ENCODE measurements at regions not wholly inside any gene's neighbourhood (a gene's known extent, or its start where the extent isn't known, plus 50 kb on each side); places are given as distances from the start of the nearest gene placed in this dataset.

- TF ChIP-seq ZBTB7A (IDR thresholded peaks at IDR 0.05; ENCODE audit: low read depth) (no peak), NFIC (IDR thresholded peaks at IDR 0.05) (no peak), TEAD4 (IDR thresholded peaks at IDR 0.05) (no peak), CEBPB (IDR thresholded peaks at IDR 0.05) (no peak), MAX (IDR thresholded peaks at IDR 0.05) (no peak)
These were observed 1015.0 kb upstream of the TENM4 start for GRCh38 chr11:80455818-80456217.

DNA sequence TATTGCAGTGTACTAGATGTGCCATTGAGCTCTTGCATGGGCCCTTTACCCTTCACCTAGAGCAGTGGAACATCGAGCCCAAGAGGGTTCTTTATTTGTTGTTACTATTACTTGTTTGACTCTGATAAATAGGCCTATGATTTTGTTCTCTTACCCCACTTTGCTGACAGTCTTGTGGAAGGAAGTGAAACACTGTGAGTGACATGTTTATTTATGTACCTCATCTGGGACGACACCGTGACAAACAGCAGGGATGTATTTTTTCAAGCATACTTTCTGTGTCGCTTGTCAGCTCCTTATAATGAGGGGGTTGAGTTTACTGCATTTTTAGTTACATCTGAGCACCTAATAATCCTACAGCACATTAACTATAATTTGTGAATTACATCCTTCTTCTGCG, 1010.3 kb upstream of the TENM4 start:
- no peak for TF ChIP-seq EP300 (IDR thresholded peaks at IDR 0.05; ENCODE audit: borderline replicate concordance)
- TF ChIP-seq USF1 (IDR thresholded peaks at IDR 0.05) = no peak
- no peak for TF ChIP-seq NFIC (IDR thresholded peaks at IDR 0.05)
- TF ChIP-seq YY1 (IDR thresholded peaks at IDR 0.05; ENCODE audit: low read depth) = no peak
- TF ChIP-seq TEAD4 (IDR thresholded peaks at IDR 0.05) = no peak
- no peak for TF ChIP-seq TAF1 (IDR thresholded peaks at IDR 0.05; ENCODE audit: low read depth)
- no peak for TF ChIP-seq MAX (IDR thresholded peaks at IDR 0.05)
- no peak for TF ChIP-seq TCF12 (IDR thresholded peaks at IDR 0.05; ENCODE audit: low read depth)
- no peak for TF ChIP-seq CREB1 (IDR thresholded peaks at IDR 0.05; ENCODE audit: low read depth)
- no peak for TF ChIP-seq EGR1 (IDR thresholded peaks at IDR 0.05)
- TF ChIP-seq, protein P1, sequence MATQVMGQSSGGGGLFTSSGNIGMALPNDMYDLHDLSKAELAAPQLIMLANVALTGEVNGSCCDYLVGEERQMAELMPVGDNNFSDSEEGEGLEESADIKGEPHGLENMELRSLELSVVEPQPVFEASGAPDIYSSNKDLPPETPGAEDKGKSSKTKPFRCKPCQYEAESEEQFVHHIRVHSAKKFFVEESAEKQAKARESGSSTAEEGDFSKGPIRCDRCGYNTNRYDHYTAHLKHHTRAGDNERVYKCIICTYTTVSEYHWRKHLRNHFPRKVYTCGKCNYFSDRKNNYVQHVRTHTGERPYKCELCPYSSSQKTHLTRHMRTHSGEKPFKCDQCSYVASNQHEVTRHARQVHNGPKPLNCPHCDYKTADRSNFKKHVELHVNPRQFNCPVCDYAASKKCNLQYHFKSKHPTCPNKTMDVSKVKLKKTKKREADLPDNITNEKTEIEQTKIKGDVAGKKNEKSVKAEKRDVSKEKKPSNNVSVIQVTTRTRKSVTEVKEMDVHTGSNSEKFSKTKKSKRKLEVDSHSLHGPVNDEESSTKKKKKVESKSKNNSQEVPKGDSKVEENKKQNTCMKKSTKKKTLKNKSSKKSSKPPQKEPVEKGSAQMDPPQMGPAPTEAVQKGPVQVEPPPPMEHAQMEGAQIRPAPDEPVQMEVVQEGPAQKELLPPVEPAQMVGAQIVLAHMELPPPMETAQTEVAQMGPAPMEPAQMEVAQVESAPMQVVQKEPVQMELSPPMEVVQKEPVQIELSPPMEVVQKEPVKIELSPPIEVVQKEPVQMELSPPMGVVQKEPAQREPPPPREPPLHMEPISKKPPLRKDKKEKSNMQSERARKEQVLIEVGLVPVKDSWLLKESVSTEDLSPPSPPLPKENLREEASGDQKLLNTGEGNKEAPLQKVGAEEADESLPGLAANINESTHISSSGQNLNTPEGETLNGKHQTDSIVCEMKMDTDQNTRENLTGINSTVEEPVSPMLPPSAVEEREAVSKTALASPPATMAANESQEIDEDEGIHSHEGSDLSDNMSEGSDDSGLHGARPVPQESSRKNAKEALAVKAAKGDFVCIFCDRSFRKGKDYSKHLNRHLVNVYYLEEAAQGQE (IDR thresholded peaks at IDR 0.05; ENCODE audit: low read depth) = no peak
- TF ChIP-seq RAD21 (IDR thresholded peaks at IDR 0.05; ENCODE audit: low read depth) = no peak
- TF ChIP-seq ZBTB7A (IDR thresholded peaks at IDR 0.05; ENCODE audit: low read depth) = no peak
- TF ChIP-seq CEBPB (IDR thresholded peaks at IDR 0.05) = no peak
- no peak for TF ChIP-seq FOXM1 (IDR thresholded peaks at IDR 0.05; ENCODE audit: borderline replicate concordance, low read depth)

- TF ChIP-seq RAD21 (IDR thresholded peaks at IDR 0.05; ENCODE audit: low read depth) (no peak), YY1 (IDR thresholded peaks at IDR 0.05; ENCODE audit: low read depth) (no peak), EGR1 (IDR thresholded peaks at IDR 0.05) (no peak), TCF12 (IDR thresholded peaks at IDR 0.05; ENCODE audit: low read depth) (no peak), ZBTB7A (IDR thresholded peaks at IDR 0.05; ENCODE audit: low read depth) (no peak), NFIC (IDR thresholded peaks at IDR 0.05) (no peak), TEAD4 (IDR thresholded peaks at IDR 0.05) (no peak), CEBPB (IDR thresholded peaks at IDR 0.05) (no peak), EP300 (IDR thresholded peaks at IDR 0.05; ENCODE audit: borderline replicate concordance) (no peak)
- TF ChIP-seq, protein P1 (IDR thresholded peaks at IDR 0.05; ENCODE audit: low read depth) = no peak
These were observed 1007.9 kb upstream of the TENM4 start for GRCh38 chr11:80448709-80449108.

GRCh38 chr11:80443177-80443576, 1002.3 kb upstream of the TENM4 start:
- no peak for TF ChIP-seq MAX (IDR thresholded peaks at IDR 0.05)
- no peak for TF ChIP-seq FOXM1 (IDR thresholded peaks at IDR 0.05; ENCODE audit: borderline replicate concordance, low read depth)
- TF ChIP-seq NFIC (IDR thresholded peaks at IDR 0.05) = no peak
- TF ChIP-seq, protein P1 (IDR thresholded peaks at IDR 0.05; ENCODE audit: low read depth) = no peak
- TF ChIP-seq USF1 (IDR thresholded peaks at IDR 0.05) = no peak
- TF ChIP-seq EGR1 (IDR thresholded peaks at IDR 0.05) = no peak
- TF ChIP-seq EP300 (IDR thresholded peaks at IDR 0.05; ENCODE audit: borderline replicate concordance) = no peak
- TF ChIP-seq YY1 (IDR thresholded peaks at IDR 0.05; ENCODE audit: low read depth) = no peak
- TF ChIP-seq RAD21 (IDR thresholded peaks at IDR 0.05; ENCODE audit: low read depth) = no peak
- no peak for TF ChIP-seq TAF1 (IDR thresholded peaks at IDR 0.05; ENCODE audit: low read depth)
- TF ChIP-seq TEAD4 (IDR thresholded peaks at IDR 0.05) = no peak
- no peak for TF ChIP-seq ZBTB7A (IDR thresholded peaks at IDR 0.05; ENCODE audit: low read depth)
- no peak for TF ChIP-seq TCF12 (IDR thresholded peaks at IDR 0.05; ENCODE audit: low read depth)
- no peak for TF ChIP-seq CEBPB (IDR thresholded peaks at IDR 0.05)
- TF ChIP-seq CREB1 (IDR thresholded peaks at IDR 0.05; ENCODE audit: low read depth) = no peak

Measured in Ishikawa (cell line).